Breast epithelium (tissue), 4 donors: ENCODE measurements at regions not wholly inside any gene's neighbourhood (a gene's known extent, or its start where the extent isn't known, plus 50 kb on each side); places are given as distances from the start of the nearest gene placed in this dataset.

Experiments
- DNase-seq, 2 donors: peaks; one replicate each; pipeline ENCODE4 v3.0.0-alpha.2; 2019; ENCODE audit warnings: low spot score in 2 of 2
- H3K27ac ChIP-seq, 2 donors: fragments of 200-600 bp; sonication (generic) in 1 of 2; one replicate each; pipeline ENCODE4 v1.5.1; 2016 to 2019; ENCODE audit warnings: mild to moderate bottlenecking in 1 of 2
- H3K27me3 ChIP-seq, 2 donors: fragments of 200-600 bp; sonication (generic) in 1 of 2; one replicate each; pipeline versions ENCODE4 v1.5.1 to v1.6.0; 2017 to 2019; ENCODE audit warnings: control low read depth in 1 of 2, mild to moderate bottlenecking in 1 of 2
- H3K36me3 ChIP-seq: fragments of 200-600 bp; one replicate; pipeline ENCODE4 v1.5.1; 2019
- H3K4me1 ChIP-seq, 2 donors: fragments of 200-600 bp; sonication (generic); one replicate each; pipeline ENCODE4 v1.5.1; 2016 to 2019; ENCODE audit warnings: control low read depth in 1 of 2
- H3K4me3 ChIP-seq, 3 donors: fragments of 200-600 bp; sonication (generic); 1 replicate in 2 of 3; 2 replicates in 1 of 3; pipeline ENCODE4 v1.5.1; 2016 to 2019; ENCODE audit warnings: mild to moderate bottlenecking in 3 of 3, moderate library complexity in 2 of 3
- H3K9me3 ChIP-seq, 2 donors: fragments of 200-600 bp; sonication (generic) in 1 of 2; one replicate each; pipeline ENCODE4 v1.5.1; 2016 to 2019; ENCODE audit warnings: control low read depth in 1 of 2
- POLR2A ChIP-seq: fragments of 450-650 bp; IDR thresholded peaks from one replicate; pipeline ENCODE4 v1.6.1; 2016; ENCODE audit warnings: antibody characterized with exemption, mild to moderate bottlenecking, moderate library complexity
- POLR2AphosphoS5 ChIP-seq, 3 donors: sonication (generic); formaldehyde crosslinking; IDR thresholded peaks; one replicate each; pipeline ENCODE4 v1.6.1; 2017; ENCODE audit warnings: antibody characterized with exemption in 3 of 3
- intact Hi-C: fragments of 100-400 bp; cut with DNase I; formaldehyde crosslinking; loops from one replicate; pipeline ENCODE4 v1.15.1; 2023; ENCODE audit warnings: low total_unique reads
- TF ChIP-seq, protein P1 (sequence below), 3 donors: fragments of 450-650 bp; IDR thresholded peaks; one replicate each; pipeline ENCODE4 v1.5.1; 2016 to 2017; ENCODE audit warnings: antibody characterized with exemption in 3 of 3, mild to moderate bottlenecking in 3 of 3, moderate library complexity in 3 of 3

DNA sequence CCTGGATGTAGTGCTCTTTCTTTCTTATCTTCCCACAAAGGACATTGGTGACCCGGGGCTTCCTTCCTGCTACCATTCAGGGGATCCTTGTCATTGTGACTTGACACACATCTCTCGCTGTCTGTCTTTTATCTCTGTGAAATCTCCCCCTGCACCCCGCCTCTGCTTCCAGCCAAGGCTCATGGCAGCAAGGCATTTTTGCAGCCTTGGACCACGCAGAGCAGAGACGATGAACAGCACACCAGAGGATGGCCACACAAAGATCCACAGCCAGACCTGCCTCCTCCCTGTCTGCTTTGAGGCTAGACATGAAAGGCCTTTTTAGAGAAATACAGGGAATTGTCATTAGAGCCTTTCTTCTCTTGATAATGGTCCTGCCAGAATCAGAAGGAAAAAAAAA is 549.1 kb downstream of the CDK5RAP2 start:
- Histone ChIP-seq H3K36me3 (no peaks in the 10 kb centered on the region), H3K9me3 (no peaks in the 10 kb centered on the region), H3K27ac (no peak overlapping the region), H3K4me1 (no peaks in the 10 kb centered on the region), H3K27me3 (no peaks in the 10 kb centered on the region), H3K4me3 (no peak overlapping the region)
- intact Hi-C loops: no loop called here
- DNase-seq: no peak
- TF ChIP-seq, protein P1, sequence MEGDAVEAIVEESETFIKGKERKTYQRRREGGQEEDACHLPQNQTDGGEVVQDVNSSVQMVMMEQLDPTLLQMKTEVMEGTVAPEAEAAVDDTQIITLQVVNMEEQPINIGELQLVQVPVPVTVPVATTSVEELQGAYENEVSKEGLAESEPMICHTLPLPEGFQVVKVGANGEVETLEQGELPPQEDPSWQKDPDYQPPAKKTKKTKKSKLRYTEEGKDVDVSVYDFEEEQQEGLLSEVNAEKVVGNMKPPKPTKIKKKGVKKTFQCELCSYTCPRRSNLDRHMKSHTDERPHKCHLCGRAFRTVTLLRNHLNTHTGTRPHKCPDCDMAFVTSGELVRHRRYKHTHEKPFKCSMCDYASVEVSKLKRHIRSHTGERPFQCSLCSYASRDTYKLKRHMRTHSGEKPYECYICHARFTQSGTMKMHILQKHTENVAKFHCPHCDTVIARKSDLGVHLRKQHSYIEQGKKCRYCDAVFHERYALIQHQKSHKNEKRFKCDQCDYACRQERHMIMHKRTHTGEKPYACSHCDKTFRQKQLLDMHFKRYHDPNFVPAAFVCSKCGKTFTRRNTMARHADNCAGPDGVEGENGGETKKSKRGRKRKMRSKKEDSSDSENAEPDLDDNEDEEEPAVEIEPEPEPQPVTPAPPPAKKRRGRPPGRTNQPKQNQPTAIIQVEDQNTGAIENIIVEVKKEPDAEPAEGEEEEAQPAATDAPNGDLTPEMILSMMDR (IDR thresholded peaks at IDR 0.05): no peak
- no peak for TF ChIP-seq POLR2A
- no peak for TF ChIP-seq POLR2AphosphoS5 (IDR thresholded peaks at IDR 0.05)

DNA sequence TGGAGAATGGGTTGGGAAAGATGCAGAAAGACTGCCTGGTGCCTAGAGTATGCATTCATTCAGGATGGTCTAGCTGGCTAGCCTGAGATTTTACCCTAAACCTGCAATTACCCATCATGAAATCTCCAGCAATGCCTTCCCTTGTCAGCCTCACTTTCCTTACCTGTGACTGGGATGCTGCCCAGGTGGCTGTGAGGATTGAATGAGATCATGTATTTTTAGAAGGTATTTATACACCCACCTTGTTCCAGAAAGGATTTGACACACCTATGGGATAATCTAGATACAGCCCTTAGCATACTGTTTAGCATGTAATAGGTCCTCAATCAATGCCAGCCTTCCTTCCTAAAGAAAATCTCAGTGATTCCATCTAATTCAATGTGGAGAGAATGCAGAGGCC is 561.4 kb downstream of the CDK5RAP2 start:
- no peak overlapping the region for H3K27ac ChIP-seq
- H3K36me3 ChIP-seq: no peaks in the 10 kb centered on the region
- H3K9me3 ChIP-seq: no peaks in the 10 kb centered on the region
- TF ChIP-seq, protein P1 (IDR thresholded peaks at IDR 0.05): no peak
- TF ChIP-seq POLR2A: no peak
- no peak for TF ChIP-seq POLR2AphosphoS5 (IDR thresholded peaks at IDR 0.05)
- no peaks in the 10 kb centered on the region for H3K4me1 ChIP-seq
- no peak overlapping the region for H3K4me3 ChIP-seq
- H3K27me3 ChIP-seq: no peaks in the 10 kb centered on the region
- no peak for DNase-seq
- intact Hi-C loops: loop anchor here (5.0 kb wide), 1 partner anchor 341 kb away; no protein-coding TSS in a partner anchor

DNA sequence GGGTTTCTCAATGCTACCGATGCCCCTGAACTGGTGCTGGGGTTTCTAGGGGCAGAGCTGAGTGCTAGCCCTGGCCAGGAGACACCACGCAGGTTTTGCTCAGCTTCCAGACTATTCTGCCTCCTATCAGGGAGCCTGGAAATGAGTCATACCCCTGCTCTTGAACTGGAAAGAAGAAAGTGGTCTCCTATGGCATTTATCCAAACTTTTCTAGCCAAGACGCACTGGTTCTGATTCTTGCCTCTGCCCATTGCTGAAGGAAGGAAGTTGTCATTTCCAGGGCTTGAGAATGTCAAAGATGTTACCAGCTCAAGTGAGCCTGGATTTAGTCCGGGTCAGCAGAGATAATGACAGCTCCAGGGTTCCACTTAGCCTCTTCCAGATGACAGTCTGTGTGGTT is 561.9 kb downstream of the CDK5RAP2 start:
- H3K4me3 ChIP-seq: no peak overlapping the region
- intact Hi-C loops: loop anchor here (5.0 kb wide), 1 partner anchor 341 kb away; no protein-coding TSS in a partner anchor
- DNase-seq: no peak
- H3K27me3 ChIP-seq: no peaks in the 10 kb centered on the region
- TF ChIP-seq POLR2AphosphoS5 (IDR thresholded peaks at IDR 0.05) (no peak), POLR2A (no peak)
- TF ChIP-seq, protein P1 (IDR thresholded peaks at IDR 0.05): no peak
- no peaks in the 10 kb centered on the region for H3K4me1 ChIP-seq
- no peak overlapping the region for H3K27ac ChIP-seq
- no peaks in the 10 kb centered on the region for H3K36me3 ChIP-seq
- H3K9me3 ChIP-seq: no peaks in the 10 kb centered on the region

DNA sequence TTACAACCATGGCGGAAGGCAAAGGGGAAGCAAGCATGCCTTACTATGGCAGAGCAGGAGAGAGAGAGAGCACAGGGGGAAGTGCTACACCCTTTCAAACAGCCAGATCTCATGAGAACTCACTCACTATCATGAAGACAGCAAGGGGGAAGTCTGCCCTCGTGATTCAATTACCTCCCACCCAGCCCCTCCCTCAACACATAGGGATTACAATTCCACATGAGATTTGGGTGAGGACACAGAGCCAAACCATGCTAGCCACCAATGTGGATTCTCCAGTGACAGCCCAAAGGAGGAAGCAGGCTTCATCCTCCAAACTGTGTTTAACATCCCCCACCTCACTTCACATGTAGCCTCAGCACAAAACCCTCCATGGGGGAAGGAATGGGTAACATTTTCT is 563.7 kb downstream of the CDK5RAP2 start:
- no peaks in the 10 kb centered on the region for H3K9me3 ChIP-seq

DNA sequence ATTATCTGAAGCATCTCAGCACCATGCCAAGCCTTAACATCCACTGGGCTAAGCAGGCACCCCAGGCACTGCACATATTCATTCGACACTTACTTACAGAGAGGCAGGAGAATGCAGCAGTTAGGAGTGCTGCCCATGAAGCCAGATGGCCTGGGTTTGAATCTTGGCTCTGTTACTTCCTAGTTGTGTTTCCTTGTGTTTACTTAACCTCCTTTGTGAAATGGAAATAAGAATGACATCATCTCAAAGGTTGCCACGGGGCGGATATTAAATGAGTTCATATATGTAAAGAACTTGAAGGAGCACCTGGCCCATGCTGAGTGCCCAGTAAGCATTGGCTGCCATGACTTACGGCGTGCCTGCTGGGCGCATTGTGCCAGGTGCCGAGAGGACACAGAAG is 565.2 kb downstream of the CDK5RAP2 start:
- Histone ChIP-seq H3K36me3 (no peaks in the 10 kb centered on the region), H3K27me3 (no peaks in the 10 kb centered on the region), H3K4me3 (no peak overlapping the region), H3K9me3 (no peaks in the 10 kb centered on the region), H3K27ac (no peak overlapping the region), H3K4me1 (no peaks in the 10 kb centered on the region)
- intact Hi-C loops: loop anchor here (5.0 kb wide), 1 partner anchor 337 kb away; no protein-coding TSS in a partner anchor
- TF ChIP-seq, protein P1 (IDR thresholded peaks at IDR 0.05): no peak
- TF ChIP-seq POLR2AphosphoS5 (IDR thresholded peaks at IDR 0.05): no peak
- no peak for TF ChIP-seq POLR2A
- no peak for DNase-seq

More for the DNA sequence above, 563.7 kb downstream of the CDK5RAP2 start:
- intact Hi-C loops: loop anchor here (5.0 kb wide), 1 partner anchor 339 kb away; no protein-coding TSS in a partner anchor
- no peak for DNase-seq
- no peaks in the 10 kb centered on the region for H3K36me3 ChIP-seq
- H3K4me3 ChIP-seq: no peak overlapping the region
- no peaks in the 10 kb centered on the region for H3K27me3 ChIP-seq
- TF ChIP-seq POLR2A (no peak), POLR2AphosphoS5 (IDR thresholded peaks at IDR 0.05) (no peak)
- TF ChIP-seq, protein P1 (IDR thresholded peaks at IDR 0.05): no peak
- H3K4me1 ChIP-seq: no peaks in the 10 kb centered on the region
- no peak overlapping the region for H3K27ac ChIP-seq
